PFSK-1 (cell line): ENCODE measurements at regions not wholly inside any gene's neighbourhood (a gene's known extent, or its start where the extent isn't known, plus 50 kb on each side); places are given as distances from the start of the nearest gene placed in this dataset.

Experiments used
- FOXP2 ChIP-seq: optimal IDR thresholded peaks from 2 replicates; pipeline ENCODE3; 2011; ENCODE audit warnings: borderline replicate concordance, control low read depth, inconsistent platforms; ENCODE audit not compliant: insufficient read depth; ENCODE audit errors: extremely low read length, extremely low read depth
- POLR2AphosphoS5 ChIP-seq: IDR thresholded peaks from 2 replicates; pipeline ENCODE4 v1.6.1; 2012; ENCODE audit warnings: low read depth, mild to moderate bottlenecking, control low read depth, low read length, moderate library complexity
- SIN3A ChIP-seq: IDR thresholded peaks from 2 replicates; pipeline ENCODE4 v1.6.1; 2012; ENCODE audit warnings: mild to moderate bottlenecking, low read length, moderate library complexity, borderline replicate concordance; ENCODE audit not compliant: insufficient read depth
- TAF1 ChIP-seq: IDR thresholded peaks from 2 replicates; pipeline ENCODE4 v1.6.1; 2012; ENCODE audit warnings: low read length, control low read depth, borderline replicate concordance; ENCODE audit not compliant: insufficient read depth
- TF ChIP-seq, protein P1 (sequence below), 2 experiments: IDR thresholded peaks; 2 replicates each; pipeline versions ENCODE4 v1.6.1 to v1.8.0; 2011 to 2012; ENCODE audit warnings: low read depth in 2 of 2, low read length in 2 of 2, control low read depth in 1 of 2, inconsistent platforms in 1 of 2, mild to moderate bottlenecking in 1 of 2, moderate library complexity in 1 of 2; ENCODE audit not compliant: insufficient read depth in 1 of 2

DNA sequence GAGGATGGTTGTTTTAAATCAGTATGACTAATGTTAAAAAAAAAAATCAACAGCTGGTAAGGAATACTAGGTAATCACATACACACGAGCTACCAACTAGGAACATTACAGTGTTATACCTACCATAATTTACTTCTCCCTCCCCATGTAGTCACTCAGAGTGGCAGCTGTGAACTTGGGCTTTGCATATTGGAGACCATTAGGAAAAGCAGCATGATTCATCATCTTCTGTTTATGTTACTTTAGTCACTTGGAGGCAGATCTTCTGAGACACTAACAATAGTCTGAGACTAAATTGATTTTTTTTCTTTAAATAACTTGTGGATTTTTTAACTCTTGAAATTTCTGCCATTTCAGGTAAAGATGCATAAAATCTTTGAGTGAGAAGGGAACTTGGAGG, 141.5 kb upstream of the NR4A3 start:
- TF ChIP-seq, protein P1, sequence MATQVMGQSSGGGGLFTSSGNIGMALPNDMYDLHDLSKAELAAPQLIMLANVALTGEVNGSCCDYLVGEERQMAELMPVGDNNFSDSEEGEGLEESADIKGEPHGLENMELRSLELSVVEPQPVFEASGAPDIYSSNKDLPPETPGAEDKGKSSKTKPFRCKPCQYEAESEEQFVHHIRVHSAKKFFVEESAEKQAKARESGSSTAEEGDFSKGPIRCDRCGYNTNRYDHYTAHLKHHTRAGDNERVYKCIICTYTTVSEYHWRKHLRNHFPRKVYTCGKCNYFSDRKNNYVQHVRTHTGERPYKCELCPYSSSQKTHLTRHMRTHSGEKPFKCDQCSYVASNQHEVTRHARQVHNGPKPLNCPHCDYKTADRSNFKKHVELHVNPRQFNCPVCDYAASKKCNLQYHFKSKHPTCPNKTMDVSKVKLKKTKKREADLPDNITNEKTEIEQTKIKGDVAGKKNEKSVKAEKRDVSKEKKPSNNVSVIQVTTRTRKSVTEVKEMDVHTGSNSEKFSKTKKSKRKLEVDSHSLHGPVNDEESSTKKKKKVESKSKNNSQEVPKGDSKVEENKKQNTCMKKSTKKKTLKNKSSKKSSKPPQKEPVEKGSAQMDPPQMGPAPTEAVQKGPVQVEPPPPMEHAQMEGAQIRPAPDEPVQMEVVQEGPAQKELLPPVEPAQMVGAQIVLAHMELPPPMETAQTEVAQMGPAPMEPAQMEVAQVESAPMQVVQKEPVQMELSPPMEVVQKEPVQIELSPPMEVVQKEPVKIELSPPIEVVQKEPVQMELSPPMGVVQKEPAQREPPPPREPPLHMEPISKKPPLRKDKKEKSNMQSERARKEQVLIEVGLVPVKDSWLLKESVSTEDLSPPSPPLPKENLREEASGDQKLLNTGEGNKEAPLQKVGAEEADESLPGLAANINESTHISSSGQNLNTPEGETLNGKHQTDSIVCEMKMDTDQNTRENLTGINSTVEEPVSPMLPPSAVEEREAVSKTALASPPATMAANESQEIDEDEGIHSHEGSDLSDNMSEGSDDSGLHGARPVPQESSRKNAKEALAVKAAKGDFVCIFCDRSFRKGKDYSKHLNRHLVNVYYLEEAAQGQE (IDR thresholded peaks at IDR 0.05; ENCODE audit: insufficient read depth in 1 of 2, low read depth in 2 of 2, low read length in 2 of 2), result no peak
- TF ChIP-seq TAF1 (no peak), SIN3A (no peak), POLR2AphosphoS5 (no peak), FOXP2 (no peak)

DNA sequence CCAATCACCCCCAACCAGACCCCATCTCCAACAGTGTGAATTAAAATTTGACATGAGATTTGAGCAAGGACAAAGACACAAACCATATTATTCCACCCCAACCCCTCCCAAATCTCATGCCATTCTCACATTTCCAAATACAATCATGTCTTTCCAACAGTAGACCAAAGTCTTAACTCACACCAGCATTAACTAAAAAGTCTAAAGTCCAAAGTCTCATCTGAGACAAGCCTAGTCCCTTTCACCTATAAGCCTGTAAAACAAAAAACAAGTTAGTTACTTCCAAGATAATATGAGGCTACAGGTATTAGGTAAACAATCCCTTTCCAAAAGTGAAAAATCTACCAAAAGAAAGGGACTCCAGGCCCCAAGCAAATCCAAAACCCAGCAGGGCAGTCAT, 140.6 kb upstream of the NR4A3 start:
- TF ChIP-seq TAF1, result no peak
- TF ChIP-seq, protein P1 (IDR thresholded peaks at IDR 0.05; ENCODE audit: insufficient read depth in 1 of 2, low read depth in 2 of 2, low read length in 2 of 2), result no peak
- no peak for TF ChIP-seq POLR2AphosphoS5
- TF ChIP-seq SIN3A, result no peak
- TF ChIP-seq FOXP2, result no peak

DNA sequence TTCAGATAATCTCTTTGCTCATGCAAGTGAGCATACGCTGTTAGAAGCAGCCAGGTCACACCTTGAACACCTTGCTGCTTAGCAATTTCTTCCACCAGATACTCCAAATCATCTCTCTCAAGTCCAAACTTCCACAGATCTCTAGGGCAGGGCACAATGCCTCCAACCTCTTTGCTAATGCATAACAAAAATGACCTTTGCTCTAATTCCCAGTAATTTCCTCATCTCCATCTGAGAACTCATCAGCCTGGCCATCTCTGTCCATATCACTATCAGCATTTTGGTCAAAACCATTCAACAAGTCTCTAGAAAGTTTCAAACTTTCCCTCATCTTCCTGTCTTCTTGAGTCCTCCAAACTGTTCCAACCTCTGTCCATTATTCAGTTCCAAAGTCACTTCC, 139.3 kb upstream of the NR4A3 start:
- no peak for TF ChIP-seq TAF1
- TF ChIP-seq SIN3A, result no peak
- TF ChIP-seq FOXP2, result no peak
- no peak for TF ChIP-seq POLR2AphosphoS5
- TF ChIP-seq, protein P1 (IDR thresholded peaks at IDR 0.05; ENCODE audit: insufficient read depth in 1 of 2, low read depth in 2 of 2, low read length in 2 of 2), result no peak

DNA sequence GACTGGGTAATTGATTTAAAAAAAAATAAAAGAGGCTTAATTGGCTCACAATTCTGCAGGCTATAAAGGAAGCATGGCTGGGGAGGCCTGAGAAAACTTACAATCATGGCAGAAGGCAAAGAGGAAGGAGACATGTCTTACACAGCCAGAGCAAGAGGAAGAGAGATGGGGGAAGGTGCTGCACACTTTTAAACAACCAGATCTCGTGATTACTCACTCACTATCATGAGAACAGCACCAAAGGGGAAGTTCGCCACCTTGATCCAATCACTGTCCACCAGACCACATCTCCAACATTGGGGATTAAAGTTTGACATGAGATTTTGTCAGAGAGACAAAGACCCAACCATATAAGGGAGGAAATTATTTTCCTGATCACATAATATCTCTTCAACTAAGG, 138.8 kb upstream of the NR4A3 start:
- TF ChIP-seq, protein P1 (IDR thresholded peaks at IDR 0.05; ENCODE audit: insufficient read depth in 1 of 2, low read depth in 2 of 2, low read length in 2 of 2), result no peak
- TF ChIP-seq POLR2AphosphoS5, result no peak
- no peak for TF ChIP-seq FOXP2

DNA sequence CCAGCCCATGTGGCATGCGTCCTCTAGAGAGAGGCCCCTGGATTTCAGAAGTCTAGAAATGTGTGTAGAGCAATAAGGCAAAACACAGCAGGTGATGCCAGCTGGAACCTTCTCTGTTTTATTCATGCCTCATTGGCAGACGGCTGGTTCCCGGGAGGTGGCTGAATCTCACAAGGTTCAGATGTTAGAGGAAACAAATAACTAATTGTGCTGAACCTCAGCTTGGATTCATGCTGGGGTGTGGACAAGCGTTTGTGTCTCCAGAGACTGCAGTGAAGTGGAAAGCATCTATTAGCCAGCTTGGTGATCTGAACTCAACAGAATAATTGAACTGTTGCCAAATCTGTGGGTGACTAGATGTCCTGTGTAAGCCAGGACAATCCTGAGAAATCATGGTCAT, 131.1 kb upstream of the NR4A3 start:
- no peak for TF ChIP-seq TAF1

DNA sequence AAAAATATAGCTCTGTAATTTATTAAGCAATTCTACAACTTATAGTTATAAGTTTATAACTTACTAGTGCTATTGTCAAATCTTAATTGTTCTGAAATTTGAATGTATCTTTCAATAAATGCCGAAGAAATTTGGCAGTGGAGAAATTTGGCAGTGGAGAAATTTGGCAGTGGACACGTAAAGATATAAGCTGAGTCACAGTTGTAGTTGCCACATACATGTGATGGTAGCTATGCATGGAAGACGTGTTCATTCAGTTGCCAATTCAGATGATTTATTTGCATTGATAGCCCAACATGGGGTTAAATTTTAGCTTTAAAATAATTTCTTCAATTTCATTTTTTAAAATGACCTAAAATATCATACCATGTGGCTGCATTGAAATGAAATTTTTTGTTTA, 127.8 kb upstream of the NR4A3 start:
- TF ChIP-seq FOXP2, result no peak
- no peak for TF ChIP-seq SIN3A
- no peak for TF ChIP-seq POLR2AphosphoS5
- TF ChIP-seq, protein P1 (IDR thresholded peaks at IDR 0.05; ENCODE audit: insufficient read depth in 1 of 2, low read depth in 2 of 2, low read length in 2 of 2), result no peak
- TF ChIP-seq TAF1, result no peak
